HepG2 (cell line): ENCODE measurements at regions not wholly inside any gene's neighbourhood (a gene's known extent, or its start where the extent isn't known, plus 50 kb on each side); places are given as distances from the start of the nearest gene placed in this dataset.
"Not testable (repeated sequence)": the region's sequence is repeated elsewhere in the genome, so short reads cannot be mapped to it uniquely, and the experiment has no call there.

Source experiments
- ATAC-seq: fragments of 200-7000 bp; cut with Tn5 transposase; 3 replicates; pipeline ENCODE4 v1.9.1; 2020; ENCODE audit warnings: mild to moderate bottlenecking, moderate library complexity
- BruUV-seq: library from RNA; stranded (reverse); fragments of 400-500 nt; replicated peaks from 2 replicates; lab custom pipeline; 2021; lab: Mats Ljungman, UMichigan
- CTCF ChIA-PET: fragments of 300-600 bp; formaldehyde crosslinking; extraction: SDS; loops from one replicate; lab custom pipeline; 2021; ENCODE audit warnings: low total read pairs, inconsistent platforms, low intra/inter-chr PET ratio; lab: Yijun Ruan, JAX
- POLR2A ChIA-PET: fragments of 350-600 bp; sonication (Branson Sonifier 250); formaldehyde crosslinking; loops from one replicate; lab custom pipeline; 2020; ENCODE audit warnings: antibody characterized with exemption, inconsistent platforms; lab: Yijun Ruan, JAX
- DNase-seq: peaks from one replicate; pipeline ENCODE4 v3.0.0-alpha.2; 2015; ENCODE audit warnings: low spot score
- FAIRE-seq: peaks from 3 replicates; lab custom pipeline; 2011; peaks lifted over from hg19 to GRCh38; lab: Jason Lieb, UNC
- H2AFZ ChIP-seq: one replicate; pipeline ENCODE4 v1.6.1; 2011; ENCODE audit warnings: low read length, inconsistent platforms
- H3K27ac ChIP-seq: fragments of 300-600 bp; 3 replicates; pipeline ENCODE4 v1.8.0; 2011; ENCODE audit warnings: mixed run types, mild to moderate bottlenecking, mixed read lengths, low read length, inconsistent platforms; ENCODE audit not compliant: insufficient read depth; ENCODE audit errors: extremely low read length
- H3K27me3 ChIP-seq, 2 experiments: fragments of 200-600 bp in 1 of 2; 2 replicates in 1 of 2; 3 replicates in 1 of 2; pipeline versions ENCODE4 v1.6.0 to v1.8.0; 2011; ENCODE audit warnings: low read length in 2 of 2, mild to moderate bottlenecking in 2 of 2, moderate library complexity in 2 of 2, inconsistent platforms in 1 of 2; ENCODE audit not compliant: insufficient read depth in 2 of 2, control insufficient read depth in 1 of 2
- H3K36me3 ChIP-seq, 2 experiments: fragments of 200-600 bp in 1 of 2; replicated peaks in 1 of 2; 2 replicates in 1 of 2; 3 replicates in 1 of 2; pipeline versions ENCODE4 v1.5.1 to v1.8.0; 2011; ENCODE audit warnings: low read length in 2 of 2, inconsistent platforms in 1 of 2; ENCODE audit not compliant: insufficient read depth in 2 of 2, control insufficient read depth in 1 of 2
- H3K4me1 ChIP-seq: 2 replicates; pipeline ENCODE4 v1.5.1; 2012; ENCODE audit warnings: low read length, inconsistent platforms; ENCODE audit not compliant: insufficient read depth
- H3K4me2 ChIP-seq: 2 replicates; pipeline ENCODE4 v1.6.0; 2011; ENCODE audit warnings: low read depth, low read length, inconsistent platforms
- H3K4me3 ChIP-seq, 3 experiments: fragments of 200-600 bp in 1 of 3; sonication (generic), shearing (Covaris generic) in 1 of 3; replicated peaks in 1 of 3; 2 replicates each; pipeline ENCODE4 v1.5.1; 2011 to 2016; ENCODE audit warnings: low read length in 3 of 3, inconsistent platforms in 2 of 3, low read depth in 2 of 3, mild to moderate bottlenecking in 2 of 3, control low read depth in 1 of 3, mixed read lengths in 1 of 3; ENCODE audit not compliant: insufficient read depth in 1 of 3
- H3K79me2 ChIP-seq: one replicate; pipeline ENCODE4 v1.6.1; 2011; ENCODE audit warnings: low read length, inconsistent platforms; ENCODE audit not compliant: insufficient read depth
- H3K9ac ChIP-seq: 2 replicates; pipeline ENCODE4 v1.6.0; 2011; ENCODE audit warnings: mild to moderate bottlenecking, low read depth, low read length, inconsistent platforms; ENCODE audit not compliant: insufficient read depth
- H3K9me3 ChIP-seq: 2 replicates; pipeline ENCODE4 v1.5.1; 2012; ENCODE audit warnings: mild to moderate bottlenecking, low read length
- H4K20me1 ChIP-seq: 2 replicates; pipeline ENCODE4 v1.6.0; 2011; ENCODE audit warnings: inconsistent platforms, mild to moderate bottlenecking, low read length, moderate library complexity; ENCODE audit not compliant: insufficient read depth
- SMC3 ChIP-seq: IDR thresholded peaks from 2 replicates; pipeline ENCODE4 v1.6.1; 2011; ENCODE audit warnings: low read length, improper control_type of control experiment
- STAG1 ChIP-seq: sonication (generic); formaldehyde crosslinking; IDR thresholded peaks from 2 replicates; pipeline ENCODE4 v1.4.0; 2020; ENCODE audit warnings: missing genetic modification reagents
- ZMYM4 ChIP-seq: sonication (generic); formaldehyde crosslinking; IDR thresholded peaks from 2 replicates; pipeline ENCODE4 v1.8.1; 2023; ENCODE audit warnings: mild to moderate bottlenecking, missing genetic modification reagents
- WGBS: methylation state at CpG from one replicate; pipeline ENCODE4 v1.1.6; 2017; ENCODE audit warnings: low lambda C conversion rate; 5-methylcytosine and 5-hydroxymethylcytosine counted together
- in situ Hi-C: cut with HindIII; loops from 2 replicates; pipeline ENCODE4 v1.10.0; 2017; ENCODE audit warnings: low pct_unique_long_range_greater_than_20kb; ENCODE audit not compliant: extremely low pct_ligation_motif_present
- intact Hi-C: fragments of 100-400 bp; cut with micrococcal nuclease; formaldehyde crosslinking; loops from one replicate; pipeline ENCODE4 v1.10.0; 2022; ENCODE audit not compliant: unreplicated experiment
- TF ChIP-seq, protein P1 (sequence below): sonication (generic); formaldehyde crosslinking; IDR thresholded peaks from 2 replicates; pipeline ENCODE4 v1.4.0; 2020; ENCODE audit warnings: missing genetic modification reagents, borderline replicate concordance
- TF ChIP-seq, protein P2 (sequence below): sonication (generic); formaldehyde crosslinking; IDR thresholded peaks from 2 replicates; pipeline ENCODE4 v1.5.0; 2020; ENCODE audit warnings: mild to moderate bottlenecking, missing genetic modification reagents, moderate library complexity
- TF ChIP-seq, protein P3 (sequence below): sonication (generic); formaldehyde crosslinking; IDR thresholded peaks from 2 replicates; pipeline ENCODE4 v1.4.0; 2020; ENCODE audit warnings: missing genetic modification reagents, mild to moderate bottlenecking, borderline replicate concordance

DNA sequence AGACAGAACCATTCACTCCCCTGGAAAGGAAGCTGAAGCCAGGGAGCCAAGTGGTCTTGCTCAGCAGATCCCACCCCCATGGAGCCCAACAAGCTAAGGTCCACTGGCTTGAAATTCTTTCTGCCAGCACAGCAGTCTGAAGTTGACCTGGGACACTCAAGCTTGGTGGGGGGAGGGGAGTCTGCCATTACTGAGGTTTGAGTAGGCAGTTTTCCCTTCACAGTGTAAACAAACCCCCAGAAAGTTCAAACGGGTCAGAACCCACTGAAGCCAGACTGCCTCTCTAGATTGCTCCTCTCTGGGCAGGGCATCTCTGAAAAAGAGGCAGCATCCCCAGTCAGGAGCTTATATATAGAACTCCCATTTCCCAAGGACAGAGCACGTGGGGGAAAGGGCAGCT is 72.8 kb upstream of the NECTIN3 start:
- TF ChIP-seq, protein P1, sequence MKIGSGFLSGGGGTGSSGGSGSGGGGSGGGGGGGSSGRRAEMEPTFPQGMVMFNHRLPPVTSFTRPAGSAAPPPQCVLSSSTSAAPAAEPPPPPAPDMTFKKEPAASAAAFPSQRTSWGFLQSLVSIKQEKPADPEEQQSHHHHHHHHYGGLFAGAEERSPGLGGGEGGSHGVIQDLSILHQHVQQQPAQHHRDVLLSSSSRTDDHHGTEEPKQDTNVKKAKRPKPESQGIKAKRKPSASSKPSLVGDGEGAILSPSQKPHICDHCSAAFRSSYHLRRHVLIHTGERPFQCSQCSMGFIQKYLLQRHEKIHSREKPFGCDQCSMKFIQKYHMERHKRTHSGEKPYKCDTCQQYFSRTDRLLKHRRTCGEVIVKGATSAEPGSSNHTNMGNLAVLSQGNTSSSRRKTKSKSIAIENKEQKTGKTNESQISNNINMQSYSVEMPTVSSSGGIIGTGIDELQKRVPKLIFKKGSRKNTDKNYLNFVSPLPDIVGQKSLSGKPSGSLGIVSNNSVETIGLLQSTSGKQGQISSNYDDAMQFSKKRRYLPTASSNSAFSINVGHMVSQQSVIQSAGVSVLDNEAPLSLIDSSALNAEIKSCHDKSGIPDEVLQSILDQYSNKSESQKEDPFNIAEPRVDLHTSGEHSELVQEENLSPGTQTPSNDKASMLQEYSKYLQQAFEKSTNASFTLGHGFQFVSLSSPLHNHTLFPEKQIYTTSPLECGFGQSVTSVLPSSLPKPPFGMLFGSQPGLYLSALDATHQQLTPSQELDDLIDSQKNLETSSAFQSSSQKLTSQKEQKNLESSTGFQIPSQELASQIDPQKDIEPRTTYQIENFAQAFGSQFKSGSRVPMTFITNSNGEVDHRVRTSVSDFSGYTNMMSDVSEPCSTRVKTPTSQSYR (CRISPR knock-in tag): peak; percentile 69; the same call in 1 of the 2 replicates
- TF ChIP-seq ZMYM4 (CRISPR knock-in tag): peak; percentile 38; the same call in 1 of the 2 replicates
- FAIRE-seq, H4K20me1 ChIP-seq, H3K9me3 ChIP-seq, in situ Hi-C loops, H3K4me3 ChIP-seq, H3K36me3 ChIP-seq, H3K9ac ChIP-seq, POLR2A ChIA-PET, H3K27me3 ChIP-seq, CTCF ChIA-PET, BruUV-seq, H3K79me2 ChIP-seq, DNase-seq, H2AFZ ChIP-seq, H3K27ac ChIP-seq, intact Hi-C loops: not testable (repeated sequence)
- WGBS: 0% methylated on average over 1 of the region's 2 CpGs
- peak; percentile 27; the same call in 2 of the 3 replicates for ATAC-seq
- Histone ChIP-seq H3K4me2 (peak overlapping the region; percentile 37), H3K4me1 (peaks cover 22% of the 10 kb centered on the region)

DNA sequence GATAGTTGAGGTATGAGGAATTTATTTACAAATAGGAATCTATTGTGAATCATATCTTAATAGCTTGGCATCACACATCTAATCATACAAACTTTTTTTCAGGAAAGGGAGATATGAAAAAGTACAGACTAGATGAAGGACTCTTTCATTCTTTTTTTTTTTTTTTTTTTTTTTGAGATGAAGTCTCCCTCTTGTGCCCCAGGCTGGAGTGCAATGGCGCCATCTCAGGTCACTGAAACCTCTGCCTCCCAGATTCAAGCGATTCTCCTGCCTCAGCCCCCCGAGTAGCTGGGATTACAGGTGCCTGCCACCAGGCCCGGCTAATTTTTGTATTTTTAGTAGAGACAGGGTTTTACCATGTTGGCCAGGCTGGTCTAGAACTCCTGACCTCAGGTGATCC is 65.1 kb upstream of the NECTIN3 start:
- H2AFZ ChIP-seq, H3K79me2 ChIP-seq, H3K4me3 ChIP-seq, H3K27ac ChIP-seq, H3K9me3 ChIP-seq, H3K4me2 ChIP-seq, BruUV-seq, H3K27me3 ChIP-seq, DNase-seq, FAIRE-seq, POLR2A ChIA-PET, intact Hi-C loops, CTCF ChIA-PET, H3K9ac ChIP-seq, H4K20me1 ChIP-seq, in situ Hi-C loops, H3K4me1 ChIP-seq, ATAC-seq, H3K36me3 ChIP-seq: not testable (repeated sequence)
- TF ChIP-seq, protein P2, sequence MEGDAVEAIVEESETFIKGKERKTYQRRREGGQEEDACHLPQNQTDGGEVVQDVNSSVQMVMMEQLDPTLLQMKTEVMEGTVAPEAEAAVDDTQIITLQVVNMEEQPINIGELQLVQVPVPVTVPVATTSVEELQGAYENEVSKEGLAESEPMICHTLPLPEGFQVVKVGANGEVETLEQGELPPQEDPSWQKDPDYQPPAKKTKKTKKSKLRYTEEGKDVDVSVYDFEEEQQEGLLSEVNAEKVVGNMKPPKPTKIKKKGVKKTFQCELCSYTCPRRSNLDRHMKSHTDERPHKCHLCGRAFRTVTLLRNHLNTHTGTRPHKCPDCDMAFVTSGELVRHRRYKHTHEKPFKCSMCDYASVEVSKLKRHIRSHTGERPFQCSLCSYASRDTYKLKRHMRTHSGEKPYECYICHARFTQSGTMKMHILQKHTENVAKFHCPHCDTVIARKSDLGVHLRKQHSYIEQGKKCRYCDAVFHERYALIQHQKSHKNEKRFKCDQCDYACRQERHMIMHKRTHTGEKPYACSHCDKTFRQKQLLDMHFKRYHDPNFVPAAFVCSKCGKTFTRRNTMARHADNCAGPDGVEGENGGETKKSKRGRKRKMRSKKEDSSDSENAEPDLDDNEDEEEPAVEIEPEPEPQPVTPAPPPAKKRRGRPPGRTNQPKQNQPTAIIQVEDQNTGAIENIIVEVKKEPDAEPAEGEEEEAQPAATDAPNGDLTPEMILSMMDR (CRISPR knock-in tag): peak; percentile 19; the same call in 1 of the 2 replicates
- TF ChIP-seq, protein P3, sequence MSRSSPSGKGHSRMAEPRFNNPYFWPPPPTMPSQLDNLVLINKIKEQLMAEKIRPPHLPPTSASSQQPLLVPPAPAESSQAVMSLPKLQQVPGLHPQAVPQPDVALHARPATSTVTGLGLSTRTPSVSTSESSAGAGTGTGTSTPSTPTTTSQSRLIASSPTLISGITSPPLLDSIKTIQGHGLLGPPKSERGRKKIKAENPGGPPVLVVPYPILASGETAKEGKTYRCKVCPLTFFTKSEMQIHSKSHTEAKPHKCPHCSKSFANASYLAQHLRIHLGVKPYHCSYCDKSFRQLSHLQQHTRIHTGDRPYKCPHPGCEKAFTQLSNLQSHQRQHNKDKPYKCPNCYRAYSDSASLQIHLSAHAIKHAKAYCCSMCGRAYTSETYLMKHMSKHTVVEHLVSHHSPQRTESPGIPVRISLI (CRISPR knock-in tag): peak; percentile 49; the same call in 1 of the 2 replicates
- TF ChIP-seq STAG1 (CRISPR knock-in tag): peak; percentile 53
- TF ChIP-seq SMC3: peak; percentile 13; the same call in 1 of the 2 replicates
- 45% methylated on average over 4 of the region's 4 CpGs for WGBS
